ENCODE measurements at regions not wholly inside any gene's neighbourhood (a gene's known extent, or its start where the extent isn't known, plus 50 kb on each side); places are given as distances from the start of the nearest gene placed in this dataset.

- intact Hi-C loops (cut with micrococcal nuclease; ENCODE audit: unreplicated experiment), result no loop called here
- in situ Hi-C loops (cut with HindIII; ENCODE audit: low pct_unique_long_range_greater_than_20kb, low sequenced_read_pairs), result no loop called here
- CTCF ChIA-PET, result no interaction called here
These were observed 82.2 kb upstream of the NFIB start for GRCh38 chr9:14396171-14396570.

GRCh38 chr9:14395317-14396082 lies 81.6 kb upstream of the NFIB start:
- ChIA-PET POLR2A (no interaction called here), CTCF (no interaction called here)
- intact Hi-C loops (cut with micrococcal nuclease; ENCODE audit: unreplicated experiment), result no loop called here
- Histone ChIP-seq H3K27ac (ENCODE audit: low read length) (no peak overlapping the region), H3K27me3 (ENCODE audit: control insufficient read depth, insufficient read depth, low read length) (no peaks in the 10 kb centered on the region), H3K4me3 (ENCODE audit: low read depth in 2 of 2, low read length in 2 of 2) (no peak overlapping the region), H3K4me1 (ENCODE audit: control insufficient read depth, insufficient read depth, low read length) (no peaks in the 10 kb centered on the region), H3K36me3 (ENCODE audit: control insufficient read depth, insufficient read depth, low read length) (no peaks in the 10 kb centered on the region), H3K9me3 (ENCODE audit: control insufficient read depth, insufficient read depth, low read depth, low read length) (no peaks in the 10 kb centered on the region)
- in situ Hi-C loops (cut with HindIII; ENCODE audit: low pct_unique_long_range_greater_than_20kb, low sequenced_read_pairs), result no loop called here
- ATAC-seq (no peak), DNase-seq (ENCODE audit: low read depth, low spot score) (no peak)
- TF ChIP-seq TCF7L2 (IDR thresholded peaks at IDR 0.05; ENCODE audit: low read depth, low read length), result no peak
- no peak for TF ChIP-seq REST (IDR thresholded peaks at IDR 0.05; ENCODE audit: insufficient read depth in 1 of 2, low read depth in 2 of 2, low read length in 1 of 2)
- no peak for TF ChIP-seq SIN3A (IDR thresholded peaks at IDR 0.05; ENCODE audit: borderline replicate concordance, insufficient read depth, low read depth, low read length)
- TF ChIP-seq POLR2AphosphoS5 (IDR thresholded peaks at IDR 0.05; ENCODE audit: low read depth, low read length), result no peak
- no peak for TF ChIP-seq CTCF (IDR thresholded peaks at IDR 0.05)
- no TSS peak for BruUV-seq (replicated peaks)

More at GRCh38 chr9:14396171-14396570, 82.2 kb upstream of the NFIB start:
- Histone ChIP-seq H3K4me3 (ENCODE audit: low read depth in 2 of 2, low read length in 2 of 2) (no peak overlapping the region), H3K9me3 (ENCODE audit: control insufficient read depth, insufficient read depth, low read depth, low read length) (no peaks in the 10 kb centered on the region), H3K27ac (ENCODE audit: low read length) (no peak overlapping the region), H3K36me3 (ENCODE audit: control insufficient read depth, insufficient read depth, low read length) (no peaks in the 10 kb centered on the region), H3K27me3 (ENCODE audit: control insufficient read depth, insufficient read depth, low read length) (no peaks in the 10 kb centered on the region), H3K4me1 (ENCODE audit: control insufficient read depth, insufficient read depth, low read length) (no peaks in the 10 kb centered on the region)
- no TSS peak for BruUV-seq (replicated peaks)
- DNase-seq (ENCODE audit: low read depth, low spot score) (no peak), ATAC-seq (no peak)
- TF ChIP-seq REST (IDR thresholded peaks at IDR 0.05; ENCODE audit: insufficient read depth in 1 of 2, low read depth in 2 of 2, low read length in 1 of 2) (no peak), POLR2AphosphoS5 (IDR thresholded peaks at IDR 0.05; ENCODE audit: low read depth, low read length) (no peak), CTCF (IDR thresholded peaks at IDR 0.05) (no peak), SIN3A (IDR thresholded peaks at IDR 0.05; ENCODE audit: borderline replicate concordance, insufficient read depth, low read depth, low read length) (no peak), TCF7L2 (IDR thresholded peaks at IDR 0.05; ENCODE audit: low read depth, low read length) (no peak)
- POLR2A ChIA-PET, result no interaction called here
